MM.1S (cell line): ENCODE measurements at regions not wholly inside any gene's neighbourhood (a gene's known extent, or its start where the extent isn't known, plus 50 kb on each side); places are given as distances from the start of the nearest gene placed in this dataset.
"Not testable (repeated sequence)": the region's sequence is repeated elsewhere in the genome, so short reads cannot be mapped to it uniquely, and the experiment has no call there.

ENCODE experiments used
- DNase-seq: peaks from one replicate; pipeline ENCODE4 v3.0.0-alpha.2; 2015
- H2AFZ ChIP-seq: fragments of 300-600 bp; sonication (generic); 2 replicates; pipeline ENCODE4 v1.6.0; 2016; ENCODE audit warnings: antibody characterized with exemption, low read length
- H3F3A ChIP-seq: fragments of 300-600 bp; sonication (generic); 2 replicates; pipeline ENCODE4 v1.6.1; 2016; ENCODE audit warnings: mild to moderate bottlenecking, antibody characterized with exemption, low read length, moderate library complexity, mixed read lengths; ENCODE audit not compliant: insufficient read depth
- H3K27ac ChIP-seq: fragments of 300-600 bp; sonication (generic); 2 replicates; pipeline ENCODE4 v1.5.1; 2016; ENCODE audit warnings: mild to moderate bottlenecking, low read length
- H3K27me3 ChIP-seq: fragments of 300-600 bp; sonication (generic); replicated peaks from 2 replicates; pipeline ENCODE4 v1.6.0; 2016; ENCODE audit warnings: low read length; ENCODE audit not compliant: insufficient read depth
- H3K36me3 ChIP-seq: fragments of 300-600 bp; sonication (generic); replicated peaks from 2 replicates; pipeline ENCODE4 v1.6.1; 2016; ENCODE audit warnings: mild to moderate bottlenecking, low read length, mixed read lengths; ENCODE audit not compliant: insufficient read depth
- H3K4me1 ChIP-seq: fragments of 300-600 bp; sonication (generic); 2 replicates; pipeline ENCODE4 v1.6.1; 2016; ENCODE audit warnings: low read length, mixed read lengths
- H3K4me2 ChIP-seq: fragments of 300-600 bp; sonication (generic); 2 replicates; pipeline ENCODE4 v1.6.0; 2016; ENCODE audit warnings: low read depth, low read length
- H3K4me3 ChIP-seq: fragments of 300-600 bp; sonication (generic); 2 replicates; pipeline ENCODE4 v1.5.1; 2016; ENCODE audit warnings: low read length, mixed read lengths
- H3K79me2 ChIP-seq: fragments of 300-600 bp; sonication (generic); 2 replicates; pipeline ENCODE4 v1.6.1; 2016; ENCODE audit warnings: mixed run types, low read length, mixed read lengths
- H3K9ac ChIP-seq: fragments of 300-600 bp; sonication (generic); 2 replicates; pipeline ENCODE4 v1.6.1; 2016; ENCODE audit warnings: low read length, mixed read lengths
- H3K9me2 ChIP-seq: fragments of 300-600 bp; sonication (generic); replicated peaks from 2 replicates; pipeline ENCODE4 v1.6.1; 2016; ENCODE audit warnings: mild to moderate bottlenecking, low read length, mixed read lengths; ENCODE audit not compliant: insufficient read depth
- H3K9me3 ChIP-seq: fragments of 300-600 bp; sonication (generic); replicated peaks from 2 replicates; pipeline ENCODE4 v1.6.1; 2016; ENCODE audit warnings: mild to moderate bottlenecking, low read length, mixed read lengths; ENCODE audit not compliant: insufficient read depth
- H4K20me1 ChIP-seq: fragments of 300-600 bp; sonication (generic); 2 replicates; pipeline ENCODE4 v1.6.1; 2016; ENCODE audit warnings: mild to moderate bottlenecking, low read length, moderate library complexity, mixed read lengths; ENCODE audit not compliant: insufficient read depth
- EZH2 ChIP-seq: fragments of 300-600 bp; sonication (generic); optimal IDR thresholded peaks from 2 replicates; pipeline ENCODE3; 2017; ENCODE audit warnings: low read depth, mild to moderate bottlenecking, antibody characterized with exemption, low read length, mixed read lengths
- EZH2phosphoT487 ChIP-seq: fragments of 300-600 bp; sonication (generic); IDR thresholded peaks from 2 replicates; pipeline ENCODE4 v1.6.1; 2018; ENCODE audit warnings: antibody characterized with exemption, low read length
- TF ChIP-seq, protein P1 (sequence below): fragments of 300-600 bp; sonication (generic); IDR thresholded peaks from 2 replicates; pipeline ENCODE4 v1.5.1; 2016; ENCODE audit warnings: antibody characterized with exemption, low read length, mixed read lengths

DNA sequence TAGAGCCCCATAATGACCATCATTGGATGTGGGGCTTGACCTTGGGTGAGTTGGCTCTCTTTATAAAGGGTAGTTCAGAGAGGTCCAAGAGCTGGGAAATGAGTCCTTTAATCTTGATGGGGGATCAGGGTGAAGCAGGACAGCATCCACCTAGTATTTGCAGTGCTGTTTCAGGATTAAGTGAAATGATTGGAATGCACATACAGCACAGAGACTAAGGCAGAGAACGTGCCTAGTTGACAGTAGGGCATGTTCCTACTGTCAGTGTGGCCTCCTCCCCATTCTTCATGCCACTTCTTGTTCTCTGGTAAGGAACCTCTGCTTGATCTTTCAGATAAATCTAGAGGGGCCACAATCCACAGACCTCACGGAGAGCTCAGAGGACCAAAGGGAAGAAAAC is 78.9 kb downstream of the TRIM43 start:
- TF ChIP-seq, protein P1, sequence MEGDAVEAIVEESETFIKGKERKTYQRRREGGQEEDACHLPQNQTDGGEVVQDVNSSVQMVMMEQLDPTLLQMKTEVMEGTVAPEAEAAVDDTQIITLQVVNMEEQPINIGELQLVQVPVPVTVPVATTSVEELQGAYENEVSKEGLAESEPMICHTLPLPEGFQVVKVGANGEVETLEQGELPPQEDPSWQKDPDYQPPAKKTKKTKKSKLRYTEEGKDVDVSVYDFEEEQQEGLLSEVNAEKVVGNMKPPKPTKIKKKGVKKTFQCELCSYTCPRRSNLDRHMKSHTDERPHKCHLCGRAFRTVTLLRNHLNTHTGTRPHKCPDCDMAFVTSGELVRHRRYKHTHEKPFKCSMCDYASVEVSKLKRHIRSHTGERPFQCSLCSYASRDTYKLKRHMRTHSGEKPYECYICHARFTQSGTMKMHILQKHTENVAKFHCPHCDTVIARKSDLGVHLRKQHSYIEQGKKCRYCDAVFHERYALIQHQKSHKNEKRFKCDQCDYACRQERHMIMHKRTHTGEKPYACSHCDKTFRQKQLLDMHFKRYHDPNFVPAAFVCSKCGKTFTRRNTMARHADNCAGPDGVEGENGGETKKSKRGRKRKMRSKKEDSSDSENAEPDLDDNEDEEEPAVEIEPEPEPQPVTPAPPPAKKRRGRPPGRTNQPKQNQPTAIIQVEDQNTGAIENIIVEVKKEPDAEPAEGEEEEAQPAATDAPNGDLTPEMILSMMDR: no peak
- no peak for TF ChIP-seq EZH2
- no peak for TF ChIP-seq EZH2phosphoT487
- Histone ChIP-seq H3F3A (no peaks in the 10 kb centered on the region), H3K36me3 (no peaks in the 10 kb centered on the region), H3K9me3 (no peaks in the 10 kb centered on the region), H3K27ac (no peak overlapping the region), H3K4me3 (no peak overlapping the region), H2AFZ (no peak overlapping the region), H4K20me1 (no peaks in the 10 kb centered on the region), H3K79me2 (no peaks in the 10 kb centered on the region), H3K27me3 (no peaks in the 10 kb centered on the region), H3K9ac (no peak overlapping the region), H3K4me1 (no peaks in the 10 kb centered on the region), H3K4me2 (no peak overlapping the region), H3K9me2 (no peaks in the 10 kb centered on the region)
- no peak for DNase-seq

DNA sequence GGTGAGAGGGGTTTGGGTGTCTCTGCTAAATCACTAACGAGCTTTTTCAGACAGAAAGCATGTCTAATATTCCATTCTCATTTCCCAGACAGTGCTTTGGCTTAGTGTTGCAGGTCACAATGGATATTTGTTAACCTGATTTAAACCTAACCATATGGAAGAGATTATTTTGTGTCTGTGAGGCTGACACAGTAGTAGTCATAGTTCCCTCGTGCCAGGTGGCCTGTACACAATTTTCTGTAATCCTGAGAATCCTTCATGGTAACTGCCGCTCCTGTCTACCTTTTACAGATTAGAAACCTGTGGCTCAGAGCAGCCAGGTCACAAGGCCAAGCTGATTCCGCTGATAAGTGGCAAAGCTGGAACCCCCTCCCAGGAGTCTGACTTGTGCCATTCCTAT is 79.4 kb downstream of the TRIM43 start:
- H4K20me1 ChIP-seq, H3F3A ChIP-seq, H3K27me3 ChIP-seq, H3K4me2 ChIP-seq, H3K79me2 ChIP-seq, H2AFZ ChIP-seq, H3K4me1 ChIP-seq, H3K36me3 ChIP-seq, H3K4me3 ChIP-seq, DNase-seq, H3K9me2 ChIP-seq, H3K27ac ChIP-seq, H3K9ac ChIP-seq, H3K9me3 ChIP-seq: not testable (repeated sequence)

DNA sequence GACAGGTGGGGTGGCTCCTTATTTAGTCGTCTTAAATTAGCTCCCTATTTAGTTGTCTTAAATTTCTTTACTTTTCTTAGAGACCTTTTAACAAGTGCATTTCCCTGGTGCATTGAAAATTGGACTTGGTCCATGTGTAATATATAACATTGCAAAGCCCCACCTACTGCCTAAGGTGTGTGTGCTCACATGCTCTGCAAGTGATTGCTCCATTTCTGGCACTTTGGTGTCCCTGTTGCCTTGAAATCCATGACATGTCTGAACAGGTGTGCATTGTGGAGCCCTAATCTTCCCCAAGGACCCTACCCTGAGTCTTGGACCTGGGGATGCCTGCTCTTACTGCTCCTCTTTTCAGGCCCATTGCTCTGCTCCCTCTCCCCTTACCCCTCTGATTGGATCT is 80.2 kb downstream of the TRIM43 start:
- not testable (repeated sequence) for H3K27ac ChIP-seq, H3K27me3 ChIP-seq, H3K4me3 ChIP-seq, H3K36me3 ChIP-seq, H4K20me1 ChIP-seq, H3K4me1 ChIP-seq, H3K9me2 ChIP-seq, H3K4me2 ChIP-seq, DNase-seq, H3K9ac ChIP-seq, H3K9me3 ChIP-seq, H3F3A ChIP-seq, H2AFZ ChIP-seq, H3K79me2 ChIP-seq

DNA sequence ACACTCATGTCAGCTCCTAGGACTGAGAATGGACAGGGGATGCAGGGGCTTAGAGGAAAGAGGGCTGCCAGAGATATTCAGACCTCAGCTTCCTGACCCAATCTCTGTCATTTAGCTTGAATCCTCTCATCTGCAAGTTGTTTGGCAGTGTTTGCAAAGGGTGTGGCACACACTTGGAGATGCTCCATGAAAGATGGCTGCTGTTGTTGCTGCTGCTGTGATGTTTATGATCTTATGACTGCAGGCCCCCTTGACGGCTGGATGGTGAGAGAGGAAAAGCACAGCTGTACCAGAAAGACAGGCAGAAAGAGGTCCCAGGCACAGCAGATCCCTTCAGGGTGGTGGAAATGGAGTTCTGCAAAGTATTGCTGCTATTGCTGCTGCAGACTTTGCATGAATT is 80.7 kb downstream of the TRIM43 start:
- H3F3A ChIP-seq, H3K79me2 ChIP-seq, H3K27ac ChIP-seq, H3K4me1 ChIP-seq, H3K9ac ChIP-seq, H4K20me1 ChIP-seq, H3K27me3 ChIP-seq, H2AFZ ChIP-seq, H3K4me2 ChIP-seq, H3K4me3 ChIP-seq, H3K9me2 ChIP-seq, H3K9me3 ChIP-seq, DNase-seq, H3K36me3 ChIP-seq: not testable (repeated sequence)

DNA sequence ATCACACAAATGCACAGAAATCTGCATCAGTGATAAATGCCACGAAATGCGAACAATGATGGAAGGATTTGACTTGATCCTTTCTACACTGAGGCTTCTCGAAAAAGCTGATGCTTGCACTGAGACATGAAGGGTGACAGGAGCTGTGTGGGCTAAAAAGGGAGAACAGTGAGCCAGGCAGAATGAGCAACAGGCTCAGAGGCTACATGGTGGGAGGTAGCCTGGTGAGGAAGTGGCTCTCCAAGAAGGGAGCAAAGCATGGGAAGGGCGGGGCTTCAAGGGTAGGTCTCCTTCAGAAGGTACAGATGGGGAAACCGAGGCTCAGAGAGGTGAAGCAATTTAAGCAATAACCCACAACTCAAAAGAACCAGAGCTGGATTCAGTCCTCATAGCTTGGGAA is 82.4 kb downstream of the TRIM43 start:
- no peak for TF ChIP-seq EZH2
- no peak for TF ChIP-seq EZH2phosphoT487
- TF ChIP-seq, protein P1: no peak
- Histone ChIP-seq H3K4me2 (no peak overlapping the region), H3K79me2 (no peaks in the 10 kb centered on the region), H3K4me1 (peaks cover 6% of the 10 kb centered on the region; the same call in 1 of the 2 replicates), H3K4me3 (no peak overlapping the region), H3K36me3 (no peaks in the 10 kb centered on the region), H3K9me3 (no peaks in the 10 kb centered on the region), H3K27ac (no peak overlapping the region), H3K9me2 (no peaks in the 10 kb centered on the region), H3K9ac (no peak overlapping the region), H4K20me1 (no peaks in the 10 kb centered on the region), H2AFZ (no peak overlapping the region), H3K27me3 (no peaks in the 10 kb centered on the region), H3F3A (no peaks in the 10 kb centered on the region)
- DNase-seq: no peak

DNA sequence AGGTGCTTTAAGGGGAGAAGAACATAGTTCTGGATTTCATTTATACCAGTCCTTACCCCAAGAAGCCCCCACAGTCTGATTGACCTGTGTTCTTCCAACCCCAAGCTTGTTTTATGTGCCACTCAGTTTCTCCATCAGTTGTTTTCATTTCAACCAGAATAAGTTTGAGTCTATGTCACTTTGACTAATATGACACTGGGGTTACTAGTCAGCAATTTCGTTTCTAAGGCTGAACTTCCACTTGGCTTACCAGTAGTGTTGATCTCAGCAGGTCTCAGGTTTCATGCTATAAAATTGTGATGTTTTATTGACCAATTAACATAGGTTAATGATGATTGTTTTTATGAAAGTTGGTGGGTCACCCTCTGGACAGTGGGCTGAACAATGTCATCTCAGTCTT is 84.8 kb downstream of the TRIM43 start:
- H3K9ac ChIP-seq, H3K9me3 ChIP-seq, H3K9me2 ChIP-seq, H2AFZ ChIP-seq, H3K4me1 ChIP-seq, H3F3A ChIP-seq, H3K36me3 ChIP-seq, H3K4me2 ChIP-seq, H3K27ac ChIP-seq, H3K79me2 ChIP-seq, H3K4me3 ChIP-seq, H4K20me1 ChIP-seq, H3K27me3 ChIP-seq: not testable (repeated sequence)
- peak; percentile 37 for DNase-seq
